Bronchial epithelial cell (primary cell): ENCODE measurements at regions not wholly inside any gene's neighbourhood (a gene's known extent, or its start where the extent isn't known, plus 50 kb on each side); places are given as distances from the start of the nearest gene placed in this dataset.

Source experiments
- DNase-seq: peaks from one replicate; pipeline ENCODE4 v3.0.0-alpha.2; 2010; ENCODE audit warnings: low read depth
- FAIRE-seq: peaks from 2 replicates; lab custom pipeline; 2011; peaks lifted over from hg19 to GRCh38; lab: Jason Lieb, UNC
- H3K27me3 ChIP-seq: 2 replicates; pipeline ENCODE4 v1.5.1; 2011; ENCODE audit warnings: low read length; ENCODE audit not compliant: control insufficient read depth, insufficient read depth
- H3K36me3 ChIP-seq: 2 replicates; pipeline ENCODE4 v1.5.1; 2011; ENCODE audit warnings: low read length; ENCODE audit not compliant: control insufficient read depth, insufficient read depth
- H3K4me3 ChIP-seq: 2 replicates; pipeline ENCODE4 v1.5.1; 2011; ENCODE audit warnings: mild to moderate bottlenecking, low read depth, low read length, control low read depth
- CTCF ChIP-seq: IDR thresholded peaks from 2 replicates; pipeline ENCODE4 v1.5.1; 2011; ENCODE audit warnings: mild to moderate bottlenecking, moderate library complexity, low read length, control low read depth, inconsistent platforms; ENCODE audit not compliant: insufficient read depth, severe bottlenecking

GRCh38 chr6:79413562-79414002 is 123.6 kb downstream of the LCA5 start:
- FAIRE-seq = no peak
- DNase-seq = peak; percentile 79

GRCh38 chr6:79410806-79411205 is 126.4 kb downstream of the LCA5 start:
- DNase-seq = no peak
- Histone ChIP-seq H3K36me3 (no peaks in the 10 kb centered on the region), H3K4me3 (no peak overlapping the region), H3K27me3 (no peaks in the 10 kb centered on the region)
- no peak for FAIRE-seq
- no peak for TF ChIP-seq CTCF

More at GRCh38 chr6:79413562-79414002, 123.6 kb downstream of the LCA5 start:
- no peak for TF ChIP-seq CTCF
- Histone ChIP-seq H3K36me3 (no peaks in the 10 kb centered on the region), H3K4me3 (no peak overlapping the region), H3K27me3 (no peaks in the 10 kb centered on the region)

- no peak overlapping the region for H3K4me3 ChIP-seq
- DNase-seq = no peak
- no peaks in the 10 kb centered on the region for H3K36me3 ChIP-seq
- no peak for TF ChIP-seq CTCF
- no peak for FAIRE-seq
- no peaks in the 10 kb centered on the region for H3K27me3 ChIP-seq
These were observed 128.8 kb downstream of the LCA5 start for GRCh38 chr6:79408256-79408974.

- Histone ChIP-seq H3K36me3 (no peaks in the 10 kb centered on the region), H3K27me3 (no peaks in the 10 kb centered on the region), H3K4me3 (no peak overlapping the region)
- FAIRE-seq (no peak), DNase-seq (no peak)
- TF ChIP-seq CTCF = no peak
These were observed 132.6 kb downstream of the LCA5 start for GRCh38 chr6:79404677-79405076.

GRCh38 chr6:79404261-79404660 is 133.0 kb downstream of the LCA5 start:
- DNase-seq = no peak
- no peak for FAIRE-seq
- no peak overlapping the region for H3K4me3 ChIP-seq
- H3K27me3 ChIP-seq = no peaks in the 10 kb centered on the region
- no peaks in the 10 kb centered on the region for H3K36me3 ChIP-seq
- TF ChIP-seq CTCF = no peak

- Histone ChIP-seq H3K36me3 (no peaks in the 10 kb centered on the region), H3K27me3 (no peaks in the 10 kb centered on the region), H3K4me3 (no peak overlapping the region)
- TF ChIP-seq CTCF = no peak
- DNase-seq = no peak
- FAIRE-seq = no peak
These were observed 133.7 kb downstream of the LCA5 start for GRCh38 chr6:79403563-79403962.
